ENCODE measurements at regions not wholly inside any gene's neighbourhood (a gene's known extent, or its start where the extent isn't known, plus 50 kb on each side); places are given as distances from the start of the nearest gene placed in this dataset.

DNA sequence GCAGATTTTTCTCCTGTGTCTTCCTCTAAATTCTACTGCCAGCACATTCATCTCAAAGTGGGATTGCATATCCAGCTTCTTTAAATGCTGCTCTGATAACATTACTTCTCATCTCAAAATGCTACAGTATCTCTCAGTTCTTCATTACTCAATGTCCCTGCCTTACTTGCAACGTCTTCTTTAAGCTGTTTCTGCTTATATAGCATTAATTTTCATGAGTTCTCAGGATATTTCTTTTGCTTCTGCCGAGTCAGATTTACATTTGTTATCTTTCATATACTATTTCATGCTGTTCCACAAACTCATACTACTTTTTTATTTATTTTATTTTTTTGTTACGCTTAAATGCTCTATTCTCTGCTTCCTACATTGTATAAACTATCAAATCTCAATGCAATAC lies 1223.5 kb upstream of the FAM98A start:
- Histone ChIP-seq H3K4me3 (replicated peaks; ENCODE audit: insufficient read depth, low read length) (no peak overlapping the region), H3K27me3 (ENCODE audit: insufficient read depth, poor library complexity, severe bottlenecking) (no peaks in the 10 kb centered on the region), H3K27ac (replicated peaks) (no peak overlapping the region)
- TF ChIP-seq GABPA (IDR thresholded peaks at IDR 0.05; ENCODE audit: low read depth), result no peak
- TF ChIP-seq, protein P1, sequence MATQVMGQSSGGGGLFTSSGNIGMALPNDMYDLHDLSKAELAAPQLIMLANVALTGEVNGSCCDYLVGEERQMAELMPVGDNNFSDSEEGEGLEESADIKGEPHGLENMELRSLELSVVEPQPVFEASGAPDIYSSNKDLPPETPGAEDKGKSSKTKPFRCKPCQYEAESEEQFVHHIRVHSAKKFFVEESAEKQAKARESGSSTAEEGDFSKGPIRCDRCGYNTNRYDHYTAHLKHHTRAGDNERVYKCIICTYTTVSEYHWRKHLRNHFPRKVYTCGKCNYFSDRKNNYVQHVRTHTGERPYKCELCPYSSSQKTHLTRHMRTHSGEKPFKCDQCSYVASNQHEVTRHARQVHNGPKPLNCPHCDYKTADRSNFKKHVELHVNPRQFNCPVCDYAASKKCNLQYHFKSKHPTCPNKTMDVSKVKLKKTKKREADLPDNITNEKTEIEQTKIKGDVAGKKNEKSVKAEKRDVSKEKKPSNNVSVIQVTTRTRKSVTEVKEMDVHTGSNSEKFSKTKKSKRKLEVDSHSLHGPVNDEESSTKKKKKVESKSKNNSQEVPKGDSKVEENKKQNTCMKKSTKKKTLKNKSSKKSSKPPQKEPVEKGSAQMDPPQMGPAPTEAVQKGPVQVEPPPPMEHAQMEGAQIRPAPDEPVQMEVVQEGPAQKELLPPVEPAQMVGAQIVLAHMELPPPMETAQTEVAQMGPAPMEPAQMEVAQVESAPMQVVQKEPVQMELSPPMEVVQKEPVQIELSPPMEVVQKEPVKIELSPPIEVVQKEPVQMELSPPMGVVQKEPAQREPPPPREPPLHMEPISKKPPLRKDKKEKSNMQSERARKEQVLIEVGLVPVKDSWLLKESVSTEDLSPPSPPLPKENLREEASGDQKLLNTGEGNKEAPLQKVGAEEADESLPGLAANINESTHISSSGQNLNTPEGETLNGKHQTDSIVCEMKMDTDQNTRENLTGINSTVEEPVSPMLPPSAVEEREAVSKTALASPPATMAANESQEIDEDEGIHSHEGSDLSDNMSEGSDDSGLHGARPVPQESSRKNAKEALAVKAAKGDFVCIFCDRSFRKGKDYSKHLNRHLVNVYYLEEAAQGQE (IDR thresholded peaks at IDR 0.05; ENCODE audit: insufficient replicate concordance, low read depth), result no peak
- TF ChIP-seq, protein P2, sequence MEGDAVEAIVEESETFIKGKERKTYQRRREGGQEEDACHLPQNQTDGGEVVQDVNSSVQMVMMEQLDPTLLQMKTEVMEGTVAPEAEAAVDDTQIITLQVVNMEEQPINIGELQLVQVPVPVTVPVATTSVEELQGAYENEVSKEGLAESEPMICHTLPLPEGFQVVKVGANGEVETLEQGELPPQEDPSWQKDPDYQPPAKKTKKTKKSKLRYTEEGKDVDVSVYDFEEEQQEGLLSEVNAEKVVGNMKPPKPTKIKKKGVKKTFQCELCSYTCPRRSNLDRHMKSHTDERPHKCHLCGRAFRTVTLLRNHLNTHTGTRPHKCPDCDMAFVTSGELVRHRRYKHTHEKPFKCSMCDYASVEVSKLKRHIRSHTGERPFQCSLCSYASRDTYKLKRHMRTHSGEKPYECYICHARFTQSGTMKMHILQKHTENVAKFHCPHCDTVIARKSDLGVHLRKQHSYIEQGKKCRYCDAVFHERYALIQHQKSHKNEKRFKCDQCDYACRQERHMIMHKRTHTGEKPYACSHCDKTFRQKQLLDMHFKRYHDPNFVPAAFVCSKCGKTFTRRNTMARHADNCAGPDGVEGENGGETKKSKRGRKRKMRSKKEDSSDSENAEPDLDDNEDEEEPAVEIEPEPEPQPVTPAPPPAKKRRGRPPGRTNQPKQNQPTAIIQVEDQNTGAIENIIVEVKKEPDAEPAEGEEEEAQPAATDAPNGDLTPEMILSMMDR (IDR thresholded peaks at IDR 0.05; ENCODE audit: insufficient read depth, low read length), result no peak
- TF ChIP-seq POLR2AphosphoS5 (IDR thresholded peaks at IDR 0.05; ENCODE audit: low read depth), result no peak
- TF ChIP-seq SPI1 (IDR thresholded peaks at IDR 0.05; ENCODE audit: borderline replicate concordance, low read depth), result no peak
- DNase-seq (ENCODE audit: low read depth in 1 of 2, low spot score in 1 of 2), result no peak

DNA sequence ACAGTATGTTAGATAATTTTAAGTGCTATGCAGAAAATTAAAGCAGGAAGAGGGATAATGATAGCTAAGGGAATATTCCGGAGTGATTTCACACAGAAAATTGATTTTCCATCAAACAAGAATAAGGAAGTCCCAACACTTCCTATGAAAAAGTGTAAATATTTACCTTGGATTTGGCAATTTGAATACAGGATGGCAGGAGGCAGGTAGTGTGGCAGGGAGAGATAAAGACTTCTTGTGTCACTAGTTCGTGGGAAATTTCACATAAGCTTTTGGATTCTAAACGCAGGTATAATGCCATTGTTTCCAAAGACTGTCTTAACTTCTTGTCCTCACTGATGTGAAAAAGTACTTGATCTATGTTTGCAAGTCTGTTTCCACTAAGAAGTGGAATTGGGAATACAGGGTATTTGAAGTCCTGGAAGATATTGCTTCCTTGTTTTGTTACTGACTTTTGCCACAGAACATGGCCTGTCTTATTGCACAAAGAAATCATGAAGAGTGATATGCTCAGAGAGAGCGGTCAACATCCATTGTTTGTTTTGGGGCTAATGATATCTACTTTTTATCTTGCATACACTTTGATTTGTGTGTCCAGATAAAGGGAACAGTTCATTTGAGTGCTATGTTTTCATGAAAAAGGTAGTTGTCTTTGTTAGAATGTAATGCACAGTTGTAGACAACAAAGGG lies 1216.1 kb upstream of the FAM98A start:
- no peak for TF ChIP-seq POLR2AphosphoS5 (IDR thresholded peaks at IDR 0.05; ENCODE audit: low read depth)
- TF ChIP-seq, protein P2 (IDR thresholded peaks at IDR 0.05; ENCODE audit: insufficient read depth, low read length), result no peak
- TF ChIP-seq SPI1 (IDR thresholded peaks at IDR 0.05; ENCODE audit: borderline replicate concordance, low read depth), result no peak
- TF ChIP-seq GABPA (IDR thresholded peaks at IDR 0.05; ENCODE audit: low read depth), result no peak
- TF ChIP-seq, protein P1 (IDR thresholded peaks at IDR 0.05; ENCODE audit: insufficient replicate concordance, low read depth), result no peak
- Histone ChIP-seq H3K27ac (replicated peaks) (no peak overlapping the region), H3K27me3 (ENCODE audit: insufficient read depth, poor library complexity, severe bottlenecking) (no peaks in the 10 kb centered on the region)

DNA sequence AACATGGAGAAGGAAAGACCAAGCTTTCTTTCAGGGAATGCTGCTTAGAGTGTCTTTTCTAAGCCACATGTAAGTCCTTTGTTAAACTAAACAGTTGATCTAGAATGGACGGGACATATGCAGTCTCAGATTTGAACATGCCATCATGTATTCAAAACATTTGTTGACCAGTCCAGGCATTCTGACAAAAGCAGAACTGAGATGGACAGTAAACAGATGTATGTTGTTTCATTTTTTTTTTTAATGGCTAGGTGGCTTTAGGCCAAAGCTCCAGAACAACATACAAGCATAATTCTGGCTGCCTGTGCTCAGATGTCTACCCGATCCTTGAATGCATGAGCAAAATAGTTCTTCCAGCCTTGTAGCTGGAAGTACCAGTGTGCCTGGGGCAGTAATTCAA lies 1211.4 kb upstream of the FAM98A start:
- Histone ChIP-seq H3K27ac (replicated peaks) (no peak overlapping the region), H3K27me3 (ENCODE audit: insufficient read depth, poor library complexity, severe bottlenecking) (no peaks in the 10 kb centered on the region), H3K4me3 (replicated peaks; ENCODE audit: insufficient read depth, low read length) (no peak overlapping the region)
- no peak for DNase-seq (ENCODE audit: low read depth in 1 of 2, low spot score in 1 of 2)
- no peak for TF ChIP-seq GABPA (IDR thresholded peaks at IDR 0.05; ENCODE audit: low read depth)

More for the DNA sequence above, 1216.1 kb upstream of the FAM98A start:
- no peak for DNase-seq (ENCODE audit: low read depth in 1 of 2, low spot score in 1 of 2)
- H3K4me3 ChIP-seq (replicated peaks; ENCODE audit: insufficient read depth, low read length), result no peak overlapping the region

DNA sequence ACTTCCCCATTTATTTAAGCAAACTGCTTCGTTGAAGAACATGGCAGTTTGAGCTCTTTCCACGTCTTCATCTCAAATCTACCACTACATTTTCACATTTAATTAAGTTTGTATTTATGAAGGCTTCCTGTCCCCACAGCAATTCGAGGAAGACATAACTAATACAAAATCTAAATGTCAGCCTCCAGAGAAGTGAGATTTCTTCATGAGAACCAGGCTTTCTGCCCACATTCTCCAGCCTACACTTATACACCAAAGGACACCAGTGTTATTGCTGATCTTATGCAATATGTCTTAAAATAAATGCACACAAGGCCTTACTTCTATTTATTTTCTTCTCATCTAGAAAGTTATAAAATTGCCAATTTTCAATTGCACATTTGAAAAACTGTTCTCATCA lies 1209.3 kb upstream of the FAM98A start:
- TF ChIP-seq POLR2AphosphoS5 (IDR thresholded peaks at IDR 0.05; ENCODE audit: low read depth), result no peak
- TF ChIP-seq GABPA (IDR thresholded peaks at IDR 0.05; ENCODE audit: low read depth), result no peak
- TF ChIP-seq, protein P2 (IDR thresholded peaks at IDR 0.05; ENCODE audit: insufficient read depth, low read length), result no peak
- no peak for TF ChIP-seq SPI1 (IDR thresholded peaks at IDR 0.05; ENCODE audit: borderline replicate concordance, low read depth)
- TF ChIP-seq, protein P1 (IDR thresholded peaks at IDR 0.05; ENCODE audit: insufficient replicate concordance, low read depth), result no peak
- DNase-seq (ENCODE audit: low read depth in 1 of 2, low spot score in 1 of 2), result no peak
- Histone ChIP-seq H3K27ac (replicated peaks) (no peak overlapping the region), H3K27me3 (ENCODE audit: insufficient read depth, poor library complexity, severe bottlenecking) (no peaks in the 10 kb centered on the region), H3K4me3 (replicated peaks; ENCODE audit: insufficient read depth, low read length) (no peak overlapping the region)

Measured in HL-60 (cell line).